IPS DF 6.9 (cell line): ENCODE measurements at regions not wholly inside any gene's neighbourhood (a gene's known extent, or its start where the extent isn't known, plus 50 kb on each side); places are given as distances from the start of the nearest gene placed in this dataset.

Source experiments
- DNase-seq: peaks from one replicate; pipeline ENCODE4 v3.0.0-alpha.2; 2013; ENCODE audit warnings: low read depth, low spot score
- H3K27ac ChIP-seq: one replicate; pipeline ENCODE4 v1.5.1; 2013; ENCODE audit warnings: low read length, control low read depth
- H3K27me3 ChIP-seq: 2 replicates; pipeline ENCODE4 v1.6.1; 2013; ENCODE audit warnings: mild to moderate bottlenecking, low read length; ENCODE audit not compliant: control insufficient read depth, insufficient read depth
- H3K36me3 ChIP-seq: 2 replicates; pipeline ENCODE4 v1.6.1; 2013; ENCODE audit warnings: low read length; ENCODE audit not compliant: control insufficient read depth, insufficient read depth
- H3K4me1 ChIP-seq: 2 replicates; pipeline ENCODE4 v1.6.1; 2013; ENCODE audit warnings: low read length; ENCODE audit not compliant: control insufficient read depth, insufficient read depth
- H3K4me3 ChIP-seq: 2 replicates; pipeline ENCODE4 v1.5.1; 2013; ENCODE audit warnings: mild to moderate bottlenecking, low read length
- H3K9me3 ChIP-seq: 2 replicates; pipeline ENCODE4 v1.6.1; 2013; ENCODE audit warnings: low read length, inconsistent platforms; ENCODE audit not compliant: control insufficient read depth, insufficient read depth
- WGBS: extraction: QIAGEN DNeasy Blood & Tissue Kit; methylation state at CpG from one replicate; pipeline ENCODE4 v1.1.7; 2013; ENCODE audit warnings: mixed read lengths, missing lambda C conversion rate; ENCODE audit not compliant: insufficient read length, insufficient coverage; 5-methylcytosine and 5-hydroxymethylcytosine counted together

DNA sequence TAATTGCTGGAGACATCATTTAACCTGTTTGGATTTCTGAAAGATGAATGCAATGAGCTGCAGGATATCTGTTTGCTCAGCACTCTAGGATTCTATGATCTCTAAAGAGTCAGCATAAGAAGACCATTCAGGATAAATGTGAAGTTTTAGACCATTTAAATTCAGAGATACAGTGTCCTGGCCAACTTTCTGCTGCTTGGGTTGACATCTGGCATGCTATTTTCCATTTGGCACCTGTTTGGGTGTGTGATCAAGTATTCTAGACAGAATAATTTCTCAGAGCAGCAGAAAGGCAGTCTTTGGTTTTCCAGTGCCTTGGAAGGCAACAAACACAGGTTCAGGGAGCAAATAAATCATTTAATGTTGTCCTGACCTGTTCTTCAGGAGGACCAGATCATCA lies 144.8 kb upstream of the NDUFV2 start:
- no peaks in the 10 kb centered on the region for H3K36me3 ChIP-seq
- no peak for DNase-seq
- no peak overlapping the region for H3K4me3 ChIP-seq
- H3K27me3 ChIP-seq, result no peaks in the 10 kb centered on the region
- peaks cover 4% of the 10 kb centered on the region; the same call in 1 of the 2 replicates for H3K4me1 ChIP-seq
- H3K9me3 ChIP-seq, result no peaks in the 10 kb centered on the region
- no peak overlapping the region for H3K27ac ChIP-seq

DNA sequence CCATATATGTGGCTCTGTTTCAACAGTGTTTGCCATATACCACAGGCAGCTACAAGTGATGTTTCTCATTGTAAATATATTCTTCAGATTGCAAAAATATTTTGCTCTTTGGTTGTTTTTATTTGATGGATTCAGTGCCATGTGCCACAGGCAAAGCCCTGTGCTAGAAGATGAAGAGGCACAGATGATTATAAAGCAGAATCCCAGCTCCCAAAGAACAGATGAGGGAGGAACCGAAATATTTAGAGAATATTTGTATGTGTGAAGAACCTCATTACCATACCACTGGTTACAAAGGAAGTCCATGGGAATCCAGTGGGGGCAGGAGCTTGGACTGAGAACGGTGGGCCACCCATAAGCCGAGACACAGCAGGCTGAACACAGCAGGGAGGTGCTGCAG lies 143.8 kb upstream of the NDUFV2 start:
- H3K4me3 ChIP-seq, result no peak overlapping the region
- no peak for DNase-seq
- H3K27me3 ChIP-seq, result no peaks in the 10 kb centered on the region
- H3K4me1 ChIP-seq, result peaks cover 4% of the 10 kb centered on the region; the same call in 1 of the 2 replicates
- H3K27ac ChIP-seq, result no peak overlapping the region
- no peaks in the 10 kb centered on the region for H3K9me3 ChIP-seq
- WGBS, result no CpG with 5 or more reads among the region's 3 CpGs
- no peaks in the 10 kb centered on the region for H3K36me3 ChIP-seq

DNA sequence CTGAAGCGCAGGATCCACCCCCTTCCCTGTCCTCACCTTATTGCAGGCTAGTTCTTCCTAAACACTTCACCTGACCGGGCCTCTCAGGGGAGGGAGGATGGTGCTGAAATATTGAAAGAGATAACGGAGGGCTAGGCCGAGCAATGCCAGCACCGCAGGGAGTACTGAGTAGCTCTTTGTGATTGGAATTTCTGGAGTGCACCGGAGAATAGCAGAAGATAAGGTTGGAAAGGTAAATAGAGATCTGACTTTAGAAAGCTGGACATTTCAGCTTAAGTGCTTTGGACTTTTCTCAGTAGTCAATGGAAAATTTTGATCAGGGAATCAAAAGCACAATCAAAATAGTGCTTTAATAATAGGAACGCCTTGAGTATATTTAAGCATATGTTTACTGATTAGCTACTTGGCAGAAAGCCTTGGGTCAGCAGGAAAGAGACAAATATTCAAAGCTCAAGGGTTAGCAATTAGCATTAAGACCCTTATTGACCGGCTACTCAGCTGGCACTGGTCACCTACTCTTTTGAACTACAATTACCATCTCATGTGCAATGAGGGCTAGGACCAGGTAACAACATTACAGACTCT lies 142.9 kb upstream of the NDUFV2 start:
- Histone ChIP-seq H3K4me1 (peaks cover 4% of the 10 kb centered on the region; the same call in 1 of the 2 replicates), H3K27ac (no peak overlapping the region), H3K36me3 (no peaks in the 10 kb centered on the region), H3K27me3 (no peaks in the 10 kb centered on the region), H3K9me3 (no peaks in the 10 kb centered on the region), H3K4me3 (no peak overlapping the region)
- DNase-seq, result no peak
- no CpG with 5 or more reads among the region's 8 CpGs for WGBS

DNA sequence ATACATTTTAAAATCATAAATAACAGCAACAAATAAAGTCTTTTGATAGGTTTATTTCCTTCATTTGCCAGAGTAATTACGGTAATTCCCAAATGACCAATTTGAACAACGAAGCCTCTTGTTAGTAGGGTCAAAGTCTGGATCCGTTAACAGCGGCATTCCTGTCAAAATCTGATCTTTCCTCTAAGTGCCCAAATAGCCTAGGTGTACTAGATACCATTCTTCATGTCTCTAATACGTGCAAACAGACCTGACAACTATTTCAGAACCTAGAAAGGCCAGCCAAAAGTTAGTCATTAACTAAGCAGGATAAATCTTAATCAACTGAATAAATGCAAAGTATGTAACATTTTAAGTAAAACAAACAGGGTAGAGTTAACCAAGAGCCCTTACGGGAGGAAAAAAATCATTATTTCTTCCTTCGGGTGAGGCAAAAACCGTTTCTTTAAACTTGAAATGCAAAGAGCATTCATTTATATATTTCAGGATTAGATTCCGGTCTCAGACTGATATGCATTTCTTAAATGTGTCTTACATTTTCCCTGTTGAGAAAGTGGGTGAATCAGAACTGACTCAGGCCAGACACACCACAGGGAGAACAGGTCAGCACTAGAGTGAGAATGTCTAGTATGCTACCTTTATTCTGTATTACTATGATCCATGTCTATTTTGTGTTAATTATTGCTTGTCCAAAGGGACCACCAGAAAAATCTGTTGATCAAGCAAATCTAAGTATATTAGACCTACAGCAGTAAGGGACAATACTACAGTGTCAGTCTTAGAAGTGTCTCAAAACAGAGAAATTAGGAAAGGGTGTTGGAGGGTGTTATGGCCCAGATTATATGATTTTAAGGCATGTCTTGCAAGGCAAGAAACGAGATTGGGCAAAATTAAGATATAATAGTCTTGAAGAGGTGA lies 141.5 kb upstream of the NDUFV2 start:
- H3K36me3 ChIP-seq, result no peaks in the 10 kb centered on the region
- no CpG with 5 or more reads among the region's 10 CpGs for WGBS
- no peak for DNase-seq
- H3K4me1 ChIP-seq, result peaks cover 4% of the 10 kb centered on the region; the same call in 1 of the 2 replicates
- H3K27me3 ChIP-seq, result no peaks in the 10 kb centered on the region
- no peaks in the 10 kb centered on the region for H3K9me3 ChIP-seq
- no peak overlapping the region for H3K27ac ChIP-seq
- H3K4me3 ChIP-seq, result no peak overlapping the region

DNA sequence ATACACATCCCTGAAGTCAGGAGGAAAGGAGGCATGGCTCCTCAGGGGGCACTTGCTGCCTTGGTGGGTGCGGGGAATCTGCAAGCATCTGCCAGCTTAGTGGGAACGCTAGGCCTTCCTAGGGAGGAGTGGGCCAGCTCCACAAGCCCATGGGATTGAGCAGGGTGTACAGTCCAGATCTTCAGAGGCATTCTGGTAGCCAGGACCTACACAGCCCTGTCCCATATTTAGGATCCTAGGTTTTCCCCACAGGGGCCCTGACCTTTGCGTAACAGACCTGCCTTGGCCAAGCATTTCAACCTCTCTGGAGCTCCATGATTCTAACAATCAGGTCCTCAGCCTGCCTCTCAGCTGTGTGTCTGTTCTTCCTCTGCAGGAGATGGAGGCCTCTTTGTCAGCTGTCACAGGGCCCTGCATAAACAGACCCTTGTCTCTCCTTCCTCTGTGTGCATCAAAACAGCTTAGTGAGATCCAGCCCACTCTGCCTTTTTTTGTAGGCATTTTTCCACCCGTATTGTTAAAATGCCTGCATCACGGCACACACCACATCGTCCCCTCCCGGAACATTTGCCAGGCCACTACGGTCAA lies 140.2 kb upstream of the NDUFV2 start:
- H3K36me3 ChIP-seq, result no peaks in the 10 kb centered on the region
- DNase-seq, result no peak
- no peaks in the 10 kb centered on the region for H3K27me3 ChIP-seq
- peaks cover 4% of the 10 kb centered on the region; the same call in 1 of the 2 replicates for H3K4me1 ChIP-seq
- no peaks in the 10 kb centered on the region for H3K9me3 ChIP-seq
- H3K4me3 ChIP-seq, result no peak overlapping the region
- no CpG with 5 or more reads among the region's 8 CpGs for WGBS
- no peak overlapping the region for H3K27ac ChIP-seq

DNA sequence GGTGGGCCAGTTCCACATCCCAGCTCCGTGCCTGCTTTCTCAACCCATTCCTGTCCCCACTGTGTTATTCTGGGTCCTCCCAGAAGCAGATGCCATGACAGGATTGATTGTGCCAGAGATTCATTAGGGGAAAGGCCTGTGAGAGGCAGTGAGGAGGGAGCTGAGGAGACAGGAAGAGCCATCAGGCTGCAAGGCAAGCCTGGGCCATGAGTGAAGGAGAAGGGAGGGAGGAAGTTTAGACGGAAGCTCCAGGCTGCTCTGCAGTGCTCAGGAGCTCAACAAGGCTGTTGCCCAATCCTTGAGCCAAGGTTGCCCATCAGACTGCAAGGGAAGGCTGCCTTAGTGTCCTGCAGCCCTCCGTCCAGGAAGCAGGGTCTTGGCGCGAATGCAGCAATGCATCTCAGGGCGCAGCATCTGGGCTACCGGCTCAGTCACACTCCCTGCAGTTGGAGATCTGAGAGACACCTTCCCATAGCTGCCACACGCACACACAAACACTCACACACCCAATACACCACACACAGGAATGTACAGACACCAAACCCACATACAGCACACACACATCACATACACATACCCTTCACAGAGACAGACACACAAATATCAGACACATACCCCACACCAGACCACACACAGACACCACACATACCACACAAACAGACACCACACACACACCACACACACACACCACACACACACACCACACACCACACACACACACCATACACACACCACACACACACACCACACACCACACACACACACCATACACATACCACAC lies 139.5 kb upstream of the NDUFV2 start:
- no peak overlapping the region for H3K4me3 ChIP-seq
- WGBS, result no CpG with 5 or more reads among the region's 8 CpGs
- H3K36me3 ChIP-seq, result no peaks in the 10 kb centered on the region
- H3K4me1 ChIP-seq, result peaks cover 4% of the 10 kb centered on the region; the same call in 1 of the 2 replicates
- DNase-seq, result no peak
- no peaks in the 10 kb centered on the region for H3K9me3 ChIP-seq
- no peaks in the 10 kb centered on the region for H3K27me3 ChIP-seq
- no peak overlapping the region for H3K27ac ChIP-seq

DNA sequence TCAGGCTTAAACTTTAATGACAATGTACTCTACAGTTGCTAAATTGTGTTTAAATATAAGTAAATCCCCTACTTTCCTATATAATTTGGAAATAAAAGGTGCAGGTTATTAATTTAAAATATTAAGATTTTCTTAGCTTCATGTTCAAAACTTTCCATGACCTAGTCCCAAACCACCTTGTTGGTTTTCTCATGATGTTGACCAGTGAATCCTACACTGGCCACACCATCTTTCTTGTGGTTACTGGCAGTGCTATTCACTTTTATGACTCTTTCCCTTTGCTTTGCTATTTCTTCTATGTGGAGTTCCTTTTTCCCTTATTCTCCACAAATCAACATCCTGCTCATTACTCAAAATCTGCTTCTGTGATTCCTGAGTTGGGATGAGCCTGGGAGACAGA lies 138.6 kb upstream of the NDUFV2 start:
- Histone ChIP-seq H3K27ac (no peak overlapping the region), H3K4me3 (no peak overlapping the region), H3K36me3 (no peaks in the 10 kb centered on the region; the same call in 1 of the 2 replicates), H3K27me3 (no peaks in the 10 kb centered on the region), H3K9me3 (no peaks in the 10 kb centered on the region), H3K4me1 (peaks cover 3% of the 10 kb centered on the region; the same call in 1 of the 2 replicates)
- no peak for DNase-seq

DNA sequence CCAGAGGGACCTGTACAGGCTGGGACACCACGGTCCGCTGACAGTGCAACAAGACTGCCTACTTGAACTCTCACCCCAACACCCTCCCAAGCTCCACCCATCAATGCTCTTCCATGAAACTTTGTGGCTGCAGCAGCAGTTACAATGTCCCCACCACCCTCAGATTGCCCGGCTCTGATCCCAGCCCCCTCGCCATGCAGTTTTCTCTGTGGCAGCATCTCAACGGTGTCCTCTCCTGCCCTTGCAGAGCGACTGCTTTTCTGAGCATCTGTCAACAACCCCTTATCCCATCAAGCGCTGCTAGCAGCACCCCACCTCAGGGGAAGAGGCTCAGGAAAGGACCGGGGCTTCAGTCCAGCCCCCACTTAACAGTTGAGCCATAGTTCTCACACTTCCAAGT lies 137.1 kb upstream of the NDUFV2 start:
- Histone ChIP-seq H3K9me3 (no peaks in the 10 kb centered on the region), H3K4me1 (no peaks in the 10 kb centered on the region), H3K27me3 (no peaks in the 10 kb centered on the region), H3K36me3 (no peaks in the 10 kb centered on the region; the same call in 1 of the 2 replicates), H3K4me3 (no peak overlapping the region), H3K27ac (no peak overlapping the region)
- no CpG with 5 or more reads among the region's 8 CpGs for WGBS
- DNase-seq, result no peak

DNA sequence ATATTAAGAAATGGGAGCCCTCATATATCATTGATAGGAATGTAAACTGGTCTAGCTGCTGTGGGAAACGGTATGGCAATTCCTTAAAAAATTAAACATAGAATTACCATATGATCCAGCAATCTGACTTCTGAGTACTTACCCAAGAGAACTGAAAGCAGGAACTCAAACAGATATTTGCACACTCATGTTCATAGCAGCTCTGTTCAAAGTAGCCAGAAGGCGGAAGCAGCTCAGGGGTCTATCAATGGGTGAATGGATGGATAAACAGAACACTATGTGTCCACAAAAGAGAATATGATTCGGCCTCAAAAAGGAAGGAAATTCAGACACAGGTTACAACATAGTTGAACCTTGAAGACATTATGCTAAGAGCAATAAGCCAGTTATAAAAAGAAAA lies 135.7 kb upstream of the NDUFV2 start:
- Histone ChIP-seq H3K4me1 (no peaks in the 10 kb centered on the region), H3K27me3 (no peaks in the 10 kb centered on the region), H3K4me3 (no peak overlapping the region), H3K36me3 (no peaks in the 10 kb centered on the region; the same call in 1 of the 2 replicates), H3K27ac (no peak overlapping the region), H3K9me3 (no peaks in the 10 kb centered on the region)
- no CpG with 5 or more reads among the region's 3 CpGs for WGBS
- no peak for DNase-seq

DNA sequence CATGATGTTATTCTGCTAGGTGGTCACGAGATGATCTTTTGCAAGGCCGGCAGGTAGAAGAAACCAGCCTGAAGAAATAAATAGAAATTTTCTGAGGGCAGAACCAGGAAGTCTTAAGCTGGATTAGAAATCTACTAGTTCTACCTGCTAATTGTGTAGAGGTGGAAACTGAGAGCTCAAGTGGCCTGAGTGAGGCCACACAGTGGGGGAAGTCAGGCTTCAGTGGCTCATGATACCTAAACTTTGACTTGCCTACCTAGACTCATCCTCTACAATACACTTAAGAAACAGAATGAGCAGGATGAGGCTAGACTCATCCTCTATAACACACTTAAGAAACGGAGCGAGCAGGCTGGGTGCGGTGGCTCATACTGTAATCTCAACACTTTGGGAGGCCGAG lies 134.9 kb upstream of the NDUFV2 start:
- no peak overlapping the region for H3K27ac ChIP-seq
- WGBS, result no CpG with 5 or more reads among the region's 6 CpGs
- H3K4me1 ChIP-seq, result no peaks in the 10 kb centered on the region
- no peaks in the 10 kb centered on the region for H3K9me3 ChIP-seq
- H3K4me3 ChIP-seq, result no peak overlapping the region
- DNase-seq, result no peak
- H3K27me3 ChIP-seq, result no peaks in the 10 kb centered on the region
- no peaks in the 10 kb centered on the region; the same call in 1 of the 2 replicates for H3K36me3 ChIP-seq
